Cardiac muscle cell (in vitro differentiated cells and primary cell): ENCODE measurements at regions not wholly inside any gene's neighbourhood (a gene's known extent, or its start where the extent isn't known, plus 50 kb on each side); places are given as distances from the start of the nearest gene placed in this dataset.

ENCODE experiments used
- DNase-seq, 2 donors: peaks; one replicate each; pipeline versions ENCODE4 v3.0.0 to v3.0.0-alpha.2; 2010 to 2017; ENCODE audit warnings: low read depth in 1 of 2, low spot score in 1 of 2
- H3K27ac ChIP-seq: fragments of 200-600 bp; sonication (generic); 2 replicates; pipeline ENCODE4 v1.5.1; 2016
- H3K27me3 ChIP-seq: fragments of 200-600 bp; sonication (generic); 2 replicates; pipeline ENCODE4 v1.6.0; 2016; ENCODE audit warnings: control low read depth
- H3K36me3 ChIP-seq: fragments of 200-600 bp; sonication (generic); 2 replicates; pipeline ENCODE4 v1.5.1; 2016; ENCODE audit warnings: control low read depth
- H3K4me1 ChIP-seq: fragments of 200-600 bp; sonication (generic); 2 replicates; pipeline ENCODE4 v1.8.1; 2017; ENCODE audit warnings: low read depth, mild to moderate bottlenecking, mixed run types
- H3K4me3 ChIP-seq: fragments of 200-600 bp; sonication (generic); 2 replicates; pipeline ENCODE4 v1.5.1; 2016; ENCODE audit warnings: mild to moderate bottlenecking
- H3K9me3 ChIP-seq: fragments of 200-600 bp; sonication (generic); 2 replicates; pipeline ENCODE4 v1.5.1; 2017; ENCODE audit warnings: low read depth, mild to moderate bottlenecking, control low read depth
- CTCF ChIP-seq: IDR thresholded peaks from 2 replicates; pipeline ENCODE4 v1.5.1; 2012; ENCODE audit warnings: low read depth, mild to moderate bottlenecking, low read length

DNA sequence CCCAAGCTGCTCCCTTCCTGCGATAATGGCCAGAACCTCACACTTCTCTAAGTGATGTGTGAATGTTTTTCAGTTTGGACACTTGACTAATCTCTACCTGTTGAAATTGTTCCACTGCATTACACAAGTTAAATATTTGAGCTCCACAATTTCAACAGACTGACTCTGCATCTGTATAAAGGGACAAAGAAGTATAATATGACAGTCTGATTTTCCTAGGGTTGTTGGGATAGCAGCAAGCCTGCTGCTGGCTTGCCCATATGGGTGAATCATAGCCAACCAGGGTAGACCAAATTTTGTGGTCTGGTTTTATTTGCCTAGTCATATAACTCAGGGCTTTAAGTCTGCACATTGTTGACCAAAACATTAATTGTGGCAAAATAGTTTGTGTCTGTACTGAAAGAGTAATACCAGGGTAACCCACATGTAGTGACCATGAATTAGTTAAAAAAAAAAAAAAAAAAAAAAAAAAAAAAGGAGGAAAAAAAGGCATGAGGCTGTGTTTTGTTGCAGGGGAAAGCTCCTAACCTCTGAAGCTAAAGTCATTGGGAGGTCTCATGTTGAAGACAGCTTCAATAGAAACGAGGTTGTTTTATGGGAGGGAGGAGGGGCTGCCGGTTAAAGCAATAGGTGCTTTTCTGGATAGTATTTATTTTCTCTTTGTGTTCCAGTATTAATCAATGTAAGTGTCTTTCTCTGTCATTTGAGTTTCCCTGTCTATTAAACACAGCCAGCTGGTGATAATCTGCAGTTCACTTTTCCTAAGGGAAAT, 534.2 kb downstream of the RAB28 start:
- H3K9me3 ChIP-seq: no peaks in the 10 kb centered on the region
- no peak for TF ChIP-seq CTCF
- no peaks in the 10 kb centered on the region for H3K36me3 ChIP-seq
- H3K4me3 ChIP-seq: no peak overlapping the region
- peaks cover 3% of the 10 kb centered on the region for H3K4me1 ChIP-seq
- peak in 1 of 2 donors; percentile 5 for DNase-seq
- no peak overlapping the region for H3K27ac ChIP-seq
- no peaks in the 10 kb centered on the region for H3K27me3 ChIP-seq

GRCh38 chr4:12943069-12943468, 541.1 kb downstream of the RAB28 start:
- H3K9me3 ChIP-seq: no peaks in the 10 kb centered on the region
- no peak overlapping the region for H3K27ac ChIP-seq
- no peak for DNase-seq
- no peaks in the 10 kb centered on the region for H3K36me3 ChIP-seq
- TF ChIP-seq CTCF: no peak
- H3K4me1 ChIP-seq: no peaks in the 10 kb centered on the region
- H3K27me3 ChIP-seq: no peaks in the 10 kb centered on the region
- H3K4me3 ChIP-seq: no peak overlapping the region

- H3K36me3 ChIP-seq: no peaks in the 10 kb centered on the region
- H3K4me3 ChIP-seq: no peak overlapping the region
- no peaks in the 10 kb centered on the region for H3K27me3 ChIP-seq
- no peak for DNase-seq
- no peak for TF ChIP-seq CTCF
- H3K27ac ChIP-seq: no peak overlapping the region
- no peaks in the 10 kb centered on the region for H3K4me1 ChIP-seq
- no peaks in the 10 kb centered on the region for H3K9me3 ChIP-seq
These were observed 550.3 kb downstream of the RAB28 start for GRCh38 chr4:12933760-12934221.

- Histone ChIP-seq H3K27me3 (no peaks in the 10 kb centered on the region), H3K27ac (no peak overlapping the region), H3K4me3 (no peak overlapping the region), H3K36me3 (no peaks in the 10 kb centered on the region), H3K9me3 (no peaks in the 10 kb centered on the region), H3K4me1 (no peaks in the 10 kb centered on the region)
- no peak for DNase-seq
- no peak for TF ChIP-seq CTCF
These were observed 551.8 kb downstream of the RAB28 start for GRCh38 chr4:12932203-12932788.

- H3K9me3 ChIP-seq: no peaks in the 10 kb centered on the region
- no peak for TF ChIP-seq CTCF
- DNase-seq: no peak
- H3K27ac ChIP-seq: no peak overlapping the region
- no peaks in the 10 kb centered on the region for H3K36me3 ChIP-seq
- H3K27me3 ChIP-seq: no peaks in the 10 kb centered on the region
- peaks cover 18% of the 10 kb centered on the region for H3K4me1 ChIP-seq
- H3K4me3 ChIP-seq: no peak overlapping the region
These were observed 554.4 kb downstream of the RAB28 start for GRCh38 chr4:12929784-12930183.
